ENCODE measurements at regions not wholly inside any gene's neighbourhood (a gene's known extent, or its start where the extent isn't known, plus 50 kb on each side); places are given as distances from the start of the nearest gene placed in this dataset.
A peak's percentile ranks its signal among the peaks of the same experiment; 100 is the strongest.
"Not testable (repeated sequence)": the region's sequence is repeated elsewhere in the genome, so short reads cannot be mapped to it uniquely, and the experiment has no call there.

DNA sequence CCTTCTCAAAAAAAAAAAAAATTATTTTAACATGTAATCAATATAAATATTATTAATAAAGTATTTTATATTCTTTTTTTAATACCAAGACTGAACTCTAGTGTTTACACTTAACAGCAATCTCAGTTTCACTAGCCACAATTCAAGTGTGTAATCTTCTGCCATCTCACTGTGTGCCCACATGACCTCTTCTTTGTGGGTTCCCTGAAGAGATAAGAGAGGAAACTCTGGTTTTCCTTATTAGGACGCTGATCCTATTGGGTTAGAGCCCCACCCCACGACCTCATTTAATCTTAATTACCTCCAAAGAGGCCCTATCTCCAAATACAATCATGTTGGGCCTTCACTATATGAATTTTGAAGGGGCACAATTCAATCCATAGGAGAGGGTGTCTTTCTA is 177.6 kb downstream of the STK31 start:
- Mint-ChIP-seq H3K4me3 (no peak overlapping the region), H3K4me1 (peaks cover 6% of the 10 kb centered on the region), H3K27ac (ENCODE audit: low read depth) (no peak overlapping the region), H3K36me3 (ENCODE audit: insufficient read depth) (no peaks in the 10 kb centered on the region), H3K27me3 (no peaks in the 10 kb centered on the region), H3K9me3 (peaks cover 4% of the 10 kb centered on the region)
- DNase-seq (ENCODE audit: low spot score in 2 of 2) (no peak), ATAC-seq (replicated peaks; ENCODE audit: extremely low read depth, poor library complexity, severe bottlenecking) (no peak)

DNA sequence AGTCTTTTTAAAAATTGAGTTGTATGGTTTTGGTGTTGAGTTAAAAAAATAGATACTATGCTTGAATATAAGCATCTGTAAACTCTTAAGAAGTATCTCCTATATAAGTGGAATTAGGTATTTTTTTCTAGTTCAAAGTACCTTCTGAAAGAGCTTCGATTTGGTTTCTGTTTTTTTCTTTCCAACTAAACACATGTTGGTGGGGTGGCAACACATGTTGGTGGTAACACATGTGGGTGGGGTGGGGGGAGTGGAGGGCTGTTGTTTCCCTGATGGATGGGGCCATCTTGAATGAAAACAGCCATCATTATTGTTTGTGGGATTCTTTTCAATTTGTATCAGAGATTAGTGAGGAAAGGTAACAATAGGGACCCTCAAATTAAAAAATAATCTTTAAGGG is 178.9 kb downstream of the STK31 start:
- Mint-ChIP-seq H3K36me3 (ENCODE audit: insufficient read depth) (peaks cover 3% of the 10 kb centered on the region), H3K4me1 (peaks cover 19% of the 10 kb centered on the region), H3K27me3 (no peaks in the 10 kb centered on the region), H3K27ac (ENCODE audit: low read depth) (no peak overlapping the region), H3K9me3 (peaks cover 4% of the 10 kb centered on the region), H3K4me3 (no peak overlapping the region)
- no peak for ATAC-seq (replicated peaks; ENCODE audit: extremely low read depth, poor library complexity, severe bottlenecking)
- DNase-seq (ENCODE audit: low spot score in 2 of 2), result no peak

DNA sequence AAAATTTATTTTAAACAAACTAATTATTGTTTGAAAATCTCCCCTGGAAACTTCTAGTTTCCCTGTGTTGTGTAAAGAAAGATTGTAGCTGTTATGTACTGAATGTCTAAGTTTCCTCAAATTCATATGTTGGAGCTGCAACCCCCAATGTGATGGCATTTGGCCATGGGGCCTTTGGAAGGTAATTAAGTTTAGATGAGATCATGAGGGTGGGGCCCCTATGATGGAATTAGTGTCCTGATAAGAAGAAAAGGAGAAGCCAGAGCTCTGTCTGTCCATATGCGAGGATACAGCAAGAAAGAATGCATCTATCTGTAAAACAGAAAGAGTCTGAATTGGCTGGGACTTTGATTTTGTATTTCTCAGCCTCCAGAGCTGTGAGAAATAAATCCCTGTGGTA is 179.5 kb downstream of the STK31 start:
- Mint-ChIP-seq H3K27me3 (no peaks in the 10 kb centered on the region), H3K9me3 (peaks cover 4% of the 10 kb centered on the region), H3K27ac (ENCODE audit: low read depth) (no peak overlapping the region), H3K4me3 (no peak overlapping the region), H3K36me3 (ENCODE audit: insufficient read depth) (peaks cover 3% of the 10 kb centered on the region), H3K4me1 (peaks cover 26% of the 10 kb centered on the region)
- no peak for DNase-seq (ENCODE audit: low spot score in 2 of 2)
- no peak for ATAC-seq (replicated peaks; ENCODE audit: extremely low read depth, poor library complexity, severe bottlenecking)

DNA sequence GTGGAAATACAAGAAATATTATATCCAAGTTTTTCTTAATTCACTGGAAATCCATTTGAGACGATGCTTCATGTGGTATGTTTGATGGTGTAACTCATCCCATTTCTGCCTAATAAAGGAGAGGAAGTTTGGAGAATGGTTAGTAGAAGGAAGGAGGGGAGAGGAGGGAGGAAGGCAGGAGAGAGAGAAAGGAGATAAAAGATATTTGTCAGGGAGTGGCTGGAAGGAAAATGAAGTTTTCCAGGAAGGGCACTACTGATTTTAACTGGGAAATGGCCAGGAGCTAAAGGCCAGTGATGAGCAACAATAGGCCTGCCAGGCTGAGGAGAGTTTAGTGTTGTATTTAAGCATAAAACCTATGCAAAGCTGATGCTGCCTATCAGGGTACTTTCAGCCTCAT is 182.0 kb downstream of the STK31 start:
- DNase-seq (ENCODE audit: low spot score in 2 of 2) (no peak), ATAC-seq (replicated peaks; ENCODE audit: extremely low read depth, poor library complexity, severe bottlenecking) (no peak)
- peaks cover 3% of the 10 kb centered on the region for H3K36me3 Mint-ChIP-seq (ENCODE audit: insufficient read depth)
- no peaks in the 10 kb centered on the region for H3K27me3 Mint-ChIP-seq
- peaks cover 41% of the 10 kb centered on the region for H3K4me1 Mint-ChIP-seq
- H3K4me3 Mint-ChIP-seq, result no peak overlapping the region
- H3K27ac Mint-ChIP-seq (ENCODE audit: low read depth), result no peak overlapping the region
- peaks cover 4% of the 10 kb centered on the region for H3K9me3 Mint-ChIP-seq

DNA sequence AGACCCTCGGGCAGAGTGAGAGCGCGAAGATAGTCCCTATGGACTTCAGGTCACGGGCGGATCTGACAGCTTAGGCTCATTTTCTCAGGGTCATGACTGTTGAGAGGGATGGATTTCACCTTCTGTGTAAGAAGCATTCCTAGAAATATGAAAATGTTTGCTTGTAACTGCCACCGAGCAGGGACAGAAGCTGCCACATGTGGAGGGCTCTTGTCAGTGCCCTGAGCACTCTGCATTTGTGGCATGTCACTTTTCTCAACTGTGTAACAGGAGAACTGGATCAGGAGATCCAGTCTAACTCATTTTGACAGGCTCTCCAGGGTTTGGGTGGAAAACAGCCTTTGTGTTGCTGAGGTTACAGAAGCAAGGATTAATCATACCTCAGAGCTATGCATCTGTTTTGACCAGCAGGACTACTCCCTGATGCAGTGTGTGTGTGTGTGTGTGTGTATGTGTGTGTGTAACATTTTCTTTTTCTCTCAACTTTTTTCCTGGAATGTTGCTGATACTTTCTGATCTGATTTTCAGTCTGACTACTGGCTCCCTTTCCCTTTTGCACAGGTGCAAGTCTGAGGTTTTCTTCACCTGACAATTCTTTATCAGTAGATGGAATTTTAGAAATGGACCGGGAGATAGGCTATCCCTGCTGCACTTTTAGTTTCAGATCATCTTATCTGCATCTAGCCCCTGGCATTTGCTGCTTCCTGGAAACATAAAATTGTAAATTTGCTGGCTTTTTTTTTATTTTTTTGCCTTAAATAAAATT is 183.3 kb downstream of the STK31 start:
- no peak for ATAC-seq (replicated peaks; ENCODE audit: extremely low read depth, poor library complexity, severe bottlenecking)
- H3K4me3 Mint-ChIP-seq, result no peak overlapping the region
- peaks cover 4% of the 10 kb centered on the region for H3K9me3 Mint-ChIP-seq

DNA sequence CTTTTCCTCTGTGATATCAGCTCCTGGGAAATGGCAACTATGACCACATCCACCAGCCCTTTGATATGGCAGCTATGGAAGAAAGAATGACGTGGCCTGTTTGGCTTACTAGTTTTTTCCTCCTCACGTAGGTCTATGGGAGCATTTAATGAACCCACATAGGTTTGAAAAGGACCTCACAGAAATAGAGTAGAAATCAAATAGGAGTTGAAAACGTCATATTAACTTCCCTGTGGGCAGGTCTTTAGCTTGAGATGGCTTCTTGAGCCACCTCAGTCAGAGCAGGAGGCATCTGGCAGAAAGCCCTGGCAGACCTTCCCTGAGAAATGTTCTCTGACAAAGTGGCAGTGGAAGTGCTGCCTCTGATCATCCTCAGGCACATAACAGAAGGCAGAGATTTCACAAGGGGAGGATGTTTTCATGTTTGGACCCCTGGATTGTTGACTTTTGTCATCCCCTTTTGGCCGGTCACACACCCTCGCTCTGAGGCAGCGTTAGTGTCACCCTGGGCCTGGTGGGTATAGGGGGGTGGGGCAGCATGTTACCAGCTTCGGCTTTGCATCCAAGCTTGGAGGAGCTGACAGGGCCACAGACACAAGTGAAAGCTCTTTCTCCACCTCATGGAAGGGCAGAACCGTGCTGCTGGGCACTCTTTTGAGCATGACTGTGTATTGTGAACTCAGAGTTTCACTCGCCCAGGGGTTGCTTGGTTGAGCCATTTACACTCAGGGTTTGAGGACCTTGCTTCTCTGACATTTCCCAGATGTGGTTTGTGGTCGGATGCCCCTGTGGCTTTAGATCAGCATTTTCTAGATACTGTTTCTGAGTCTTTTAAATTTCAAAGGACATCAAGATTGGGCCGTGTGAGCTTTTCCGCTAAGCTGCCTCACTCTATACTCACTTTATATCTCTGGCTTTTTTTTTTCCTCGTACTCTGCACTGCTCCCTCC is 184.2 kb downstream of the STK31 start:
- peak overlapping the region; percentile 83 for H3K27ac Mint-ChIP-seq (ENCODE audit: low read depth)
- H3K4me3 Mint-ChIP-seq, result peak overlapping the region; percentile 17
- no peak for DNase-seq (ENCODE audit: low spot score in 2 of 2)

More for the DNA sequence above, 183.3 kb downstream of the STK31 start:
- H3K27ac Mint-ChIP-seq (ENCODE audit: low read depth), result no peak overlapping the region
- no peaks in the 10 kb centered on the region for H3K27me3 Mint-ChIP-seq
- peaks cover 3% of the 10 kb centered on the region for H3K36me3 Mint-ChIP-seq (ENCODE audit: insufficient read depth)
- peaks cover 35% of the 10 kb centered on the region for H3K4me1 Mint-ChIP-seq
- no peak for DNase-seq (ENCODE audit: low spot score in 2 of 2)

DNA sequence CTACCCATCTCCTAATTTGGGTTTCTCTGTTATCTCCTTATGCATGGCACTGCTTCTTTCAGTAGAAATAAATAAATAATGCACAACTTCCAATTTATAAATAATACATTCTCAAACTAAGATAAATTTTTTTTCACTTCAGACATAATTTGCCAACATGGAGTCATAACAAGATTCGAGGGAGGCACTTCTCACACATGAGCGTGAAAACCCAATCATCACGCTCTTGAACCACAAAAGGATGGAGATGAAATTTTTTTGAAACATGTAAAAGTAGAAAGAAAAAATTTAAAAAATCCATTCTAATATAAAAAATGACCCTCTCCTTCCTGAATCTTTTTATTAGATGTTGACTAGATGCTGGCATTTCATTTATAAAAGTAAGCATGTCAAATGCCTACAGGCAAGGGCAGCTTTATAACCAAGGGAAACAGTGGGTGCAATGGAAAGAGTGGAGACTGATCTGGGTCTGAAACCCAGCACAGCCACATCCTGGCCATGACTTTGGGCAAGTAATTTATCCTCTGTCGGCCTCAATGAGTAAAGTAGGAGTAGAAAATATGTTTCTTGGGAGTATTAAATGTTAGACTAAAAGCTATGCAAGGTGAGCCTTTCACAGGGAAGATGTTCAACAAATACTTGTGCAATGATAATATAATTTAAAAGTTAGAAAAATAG is 185.0 kb downstream of the STK31 start:
- ATAC-seq (replicated peaks; ENCODE audit: extremely low read depth, poor library complexity, severe bottlenecking), result peak; percentile 46
- Mint-ChIP-seq H3K9me3 (peaks cover 2% of the 10 kb centered on the region), H3K4me3 (peak overlapping the region; percentile 17), H3K27ac (ENCODE audit: low read depth) (peak overlapping the region; percentile 83), H3K27me3 (no peaks in the 10 kb centered on the region), H3K4me1 (peaks cover 35% of the 10 kb centered on the region), H3K36me3 (ENCODE audit: insufficient read depth) (peaks cover 3% of the 10 kb centered on the region)
- no peak for DNase-seq (ENCODE audit: low spot score in 2 of 2)

More for the DNA sequence above, 184.2 kb downstream of the STK31 start:
- H3K9me3 Mint-ChIP-seq, result peaks cover 4% of the 10 kb centered on the region
- ATAC-seq (replicated peaks; ENCODE audit: extremely low read depth, poor library complexity, severe bottlenecking), result peak; percentile 63
- no peaks in the 10 kb centered on the region for H3K27me3 Mint-ChIP-seq
- H3K36me3 Mint-ChIP-seq (ENCODE audit: insufficient read depth), result peaks cover 3% of the 10 kb centered on the region
- peaks cover 35% of the 10 kb centered on the region for H3K4me1 Mint-ChIP-seq

DNA sequence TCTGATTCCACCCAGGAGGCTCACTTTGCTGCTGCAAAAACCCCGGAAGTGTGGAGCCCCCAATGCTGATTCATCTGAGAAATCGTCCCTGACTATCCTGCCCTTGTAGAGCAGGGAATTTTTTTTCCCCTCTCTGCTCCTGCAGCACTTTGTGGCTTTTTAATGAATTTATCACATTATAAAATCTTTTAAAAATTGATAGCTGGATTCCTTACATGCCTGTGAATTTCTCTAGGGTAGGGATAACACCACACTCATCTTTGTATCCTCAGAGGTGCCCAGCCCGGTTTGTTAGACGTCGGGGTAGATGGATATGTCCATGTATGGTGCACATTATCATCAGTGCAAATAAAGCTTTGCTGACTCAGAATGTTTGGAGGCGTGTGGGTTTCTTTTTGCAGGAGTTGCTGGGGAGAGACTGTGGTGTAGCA is 185.7 kb downstream of the STK31 start:
- peaks cover 35% of the 10 kb centered on the region for H3K4me1 Mint-ChIP-seq
- DNase-seq (ENCODE audit: low spot score in 2 of 2) (no peak), ATAC-seq (replicated peaks; ENCODE audit: extremely low read depth, poor library complexity, severe bottlenecking) (no peak)
- H3K9me3 Mint-ChIP-seq, result no peaks in the 10 kb centered on the region
- H3K36me3 Mint-ChIP-seq (ENCODE audit: insufficient read depth), result peaks cover 3% of the 10 kb centered on the region
- H3K4me3 Mint-ChIP-seq, result peak overlapping the region; percentile 17
- no peaks in the 10 kb centered on the region for H3K27me3 Mint-ChIP-seq
- H3K27ac Mint-ChIP-seq (ENCODE audit: low read depth), result no peak overlapping the region

DNA sequence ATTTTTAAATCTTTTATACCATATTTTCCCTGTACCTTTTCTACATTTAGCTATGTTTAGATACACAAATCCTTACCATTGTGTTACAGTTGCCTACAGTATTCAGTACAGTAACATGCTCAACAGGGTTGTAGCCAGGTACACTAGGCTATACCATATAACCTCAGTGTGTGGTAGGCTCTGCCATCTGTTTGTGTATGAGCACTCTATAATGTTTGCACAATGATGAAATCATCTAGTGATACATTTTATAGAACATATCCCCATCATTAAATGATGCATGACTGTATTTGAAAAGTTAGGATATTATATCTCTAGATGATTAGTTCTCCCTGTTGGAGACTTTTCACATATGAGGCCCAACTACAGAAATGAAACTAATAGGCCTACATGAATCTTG is 188.6 kb downstream of the STK31 start:
- H3K9me3 Mint-ChIP-seq, result no peaks in the 10 kb centered on the region
- H3K4me1 Mint-ChIP-seq, result peaks cover 25% of the 10 kb centered on the region
- H3K36me3 Mint-ChIP-seq (ENCODE audit: insufficient read depth), result no peaks in the 10 kb centered on the region
- no peak overlapping the region for H3K27ac Mint-ChIP-seq (ENCODE audit: low read depth)
- H3K27me3 Mint-ChIP-seq, result peaks cover 8% of the 10 kb centered on the region
- H3K4me3 Mint-ChIP-seq, result no peak overlapping the region
- ATAC-seq (replicated peaks; ENCODE audit: extremely low read depth, poor library complexity, severe bottlenecking) (no peak), DNase-seq (ENCODE audit: low spot score in 2 of 2) (no peak)

DNA sequence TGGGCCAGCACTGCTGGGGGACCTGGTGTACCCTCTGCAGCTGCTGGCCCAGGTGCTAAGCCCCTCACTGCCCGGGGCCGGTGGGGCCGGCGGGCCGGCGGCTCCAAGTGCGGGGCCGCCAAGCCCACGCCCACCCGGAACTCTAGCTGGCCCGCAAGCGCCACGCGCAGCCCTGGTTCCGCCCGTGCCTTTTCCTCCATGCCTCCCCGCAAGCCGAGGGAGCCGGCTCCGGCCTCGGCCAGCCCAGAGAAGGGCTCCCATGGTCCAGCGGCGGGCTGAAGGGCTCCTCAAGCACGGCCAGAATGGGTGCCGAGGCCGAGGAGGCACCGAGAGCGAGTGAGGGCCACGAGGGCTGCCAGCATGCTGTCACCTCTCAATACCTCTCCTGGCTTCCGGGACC is 194.9 kb downstream of the STK31 start:
- H3K9me3 Mint-ChIP-seq; H3K4me3 Mint-ChIP-seq; H3K27ac Mint-ChIP-seq (ENCODE audit: low read depth); DNase-seq (ENCODE audit: low spot score in 2 of 2); H3K4me1 Mint-ChIP-seq; H3K36me3 Mint-ChIP-seq (ENCODE audit: insufficient read depth); ATAC-seq (replicated peaks; ENCODE audit: extremely low read depth, poor library complexity, severe bottlenecking): not testable (repeated sequence)
- H3K27me3 Mint-ChIP-seq, result peaks cover 24% of the 10 kb centered on the region

DNA sequence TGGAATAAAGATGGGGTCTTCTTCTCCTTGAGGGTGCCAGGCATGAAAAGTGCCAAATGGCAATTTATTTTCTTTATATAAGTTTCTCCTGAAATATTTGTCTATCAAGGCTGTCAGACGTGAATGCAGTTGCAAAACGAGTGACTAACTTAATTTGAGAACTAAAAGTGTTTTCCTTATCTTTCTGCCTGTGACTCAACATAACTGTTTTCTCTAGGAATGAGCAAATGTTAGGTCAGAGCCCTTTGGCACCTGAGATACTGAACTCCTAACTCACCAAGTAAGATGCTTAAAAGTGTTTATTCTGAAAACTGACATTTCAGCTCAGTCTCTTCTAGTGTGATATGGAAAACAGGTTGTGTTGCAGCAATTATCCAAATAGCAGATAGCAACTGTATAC is 197.0 kb downstream of the STK31 start:
- Mint-ChIP-seq H3K27me3 (peaks cover 24% of the 10 kb centered on the region), H3K27ac (ENCODE audit: low read depth) (no peak overlapping the region), H3K9me3 (no peaks in the 10 kb centered on the region), H3K4me1 (no peaks in the 10 kb centered on the region), H3K36me3 (ENCODE audit: insufficient read depth) (no peaks in the 10 kb centered on the region), H3K4me3 (no peak overlapping the region)
- DNase-seq (ENCODE audit: low spot score in 2 of 2) (no peak), ATAC-seq (replicated peaks; ENCODE audit: extremely low read depth, poor library complexity, severe bottlenecking) (no peak)

DNA sequence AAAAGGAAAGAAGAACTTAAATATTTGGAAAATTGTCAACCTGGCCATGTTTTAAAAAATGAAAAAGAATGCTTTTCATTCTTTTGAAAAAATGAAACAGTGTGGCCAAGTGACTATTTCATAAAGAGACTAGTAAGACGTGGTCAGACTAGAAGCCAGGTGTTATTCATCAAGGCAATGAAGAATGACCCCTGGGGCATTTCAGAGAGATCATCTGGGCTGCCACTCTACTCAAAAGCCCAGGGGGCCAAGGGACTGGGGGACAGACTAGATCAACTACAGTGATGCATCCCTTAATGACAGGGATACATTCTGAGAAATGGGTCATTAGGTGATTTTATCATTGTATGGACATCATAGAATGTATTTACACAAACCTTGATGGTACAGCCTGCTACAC is 199.4 kb downstream of the STK31 start:
- DNase-seq (ENCODE audit: low spot score in 2 of 2), result no peak
- Mint-ChIP-seq H3K4me3 (no peak overlapping the region), H3K36me3 (ENCODE audit: insufficient read depth) (no peaks in the 10 kb centered on the region), H3K27ac (ENCODE audit: low read depth) (no peak overlapping the region), H3K4me1 (no peaks in the 10 kb centered on the region), H3K27me3 (peaks cover 8% of the 10 kb centered on the region), H3K9me3 (no peaks in the 10 kb centered on the region)
- no peak for ATAC-seq (replicated peaks; ENCODE audit: extremely low read depth, poor library complexity, severe bottlenecking)

Data from central memory CD8-positive, alpha-beta T cell (primary cell).